ENCODE measurements at regions not wholly inside any gene's neighbourhood (a gene's known extent, or its start where the extent isn't known, plus 50 kb on each side); places are given as distances from the start of the nearest gene placed in this dataset.

- TF ChIP-seq GATA1 (IDR thresholded peaks at IDR 0.05; ENCODE audit: low read depth, low read length) (no peak), POLR2A (IDR thresholded peaks at IDR 0.05; ENCODE audit: low read length) (no peak)
Observed at GRCh38 chr10:8430321-8430720, 375.8 kb downstream of the GATA3 start.
